HuH-7.5 (cell line): ENCODE measurements at regions not wholly inside any gene's neighbourhood (a gene's known extent, or its start where the extent isn't known, plus 50 kb on each side); places are given as distances from the start of the nearest gene placed in this dataset.
"Not testable (repeated sequence)": the region's sequence is repeated elsewhere in the genome, so short reads cannot be mapped to it uniquely, and the experiment has no call there.

ENCODE experiments used
- DNase-seq: peaks from one replicate; pipeline ENCODE4 v3.0.0; 2011; ENCODE audit warnings: low spot score

GRCh38 chr16:35574454-35575431 lies 2115.3 kb downstream of the TP53TG3F start:
- no peak for DNase-seq

- DNase-seq, result no peak
Observed at GRCh38 chr16:35575432-35575821, 2116.0 kb downstream of the TP53TG3F start.

GRCh38 chr16:35585411-35585810 lies 2126.0 kb downstream of the TP53TG3F start:
- no peak for DNase-seq

DNA sequence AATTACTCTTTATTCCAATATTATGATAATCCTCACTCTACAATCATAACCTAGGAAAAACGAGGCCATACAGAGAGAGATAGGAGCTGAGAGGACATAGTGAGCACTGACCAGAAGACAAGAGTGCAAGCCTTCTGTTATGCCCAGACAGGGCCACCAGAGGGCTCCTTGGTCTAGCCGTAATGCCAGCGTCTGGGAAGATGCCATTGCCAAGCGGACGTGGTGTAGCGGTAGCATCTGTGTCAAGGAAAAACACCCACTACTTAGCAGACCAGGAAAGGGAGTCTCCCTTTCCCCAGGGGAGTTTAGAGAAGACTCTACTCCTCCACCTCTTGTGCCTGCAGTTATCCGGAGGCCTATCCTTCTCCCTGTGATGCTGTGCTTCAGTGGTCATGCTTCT lies 2131.5 kb downstream of the TP53TG3F start:
- DNase-seq, result not testable (repeated sequence)

DNA sequence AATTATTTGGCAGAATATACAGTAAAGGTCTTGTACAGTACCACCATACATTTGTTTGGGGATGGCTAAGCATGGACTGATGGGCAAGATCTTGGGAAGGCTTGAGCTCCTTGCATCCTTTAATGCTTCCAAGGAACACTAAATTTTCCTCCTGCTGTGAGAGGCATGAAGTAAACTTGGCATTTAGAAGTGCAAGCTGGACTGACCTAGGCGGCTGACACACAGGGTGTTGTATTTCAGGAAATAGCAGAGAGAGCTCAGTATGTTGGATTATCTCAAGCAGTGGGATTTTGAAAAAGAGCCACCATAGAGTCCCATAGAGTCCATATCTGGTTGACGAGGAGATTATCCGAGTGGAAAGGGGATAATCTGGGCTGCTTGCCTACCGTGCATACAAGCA lies 2137.1 kb downstream of the TP53TG3F start:
- DNase-seq, result no peak

GRCh38 chr16:35598696-35599332 lies 2139.4 kb downstream of the TP53TG3F start:
- DNase-seq, result no peak

DNA sequence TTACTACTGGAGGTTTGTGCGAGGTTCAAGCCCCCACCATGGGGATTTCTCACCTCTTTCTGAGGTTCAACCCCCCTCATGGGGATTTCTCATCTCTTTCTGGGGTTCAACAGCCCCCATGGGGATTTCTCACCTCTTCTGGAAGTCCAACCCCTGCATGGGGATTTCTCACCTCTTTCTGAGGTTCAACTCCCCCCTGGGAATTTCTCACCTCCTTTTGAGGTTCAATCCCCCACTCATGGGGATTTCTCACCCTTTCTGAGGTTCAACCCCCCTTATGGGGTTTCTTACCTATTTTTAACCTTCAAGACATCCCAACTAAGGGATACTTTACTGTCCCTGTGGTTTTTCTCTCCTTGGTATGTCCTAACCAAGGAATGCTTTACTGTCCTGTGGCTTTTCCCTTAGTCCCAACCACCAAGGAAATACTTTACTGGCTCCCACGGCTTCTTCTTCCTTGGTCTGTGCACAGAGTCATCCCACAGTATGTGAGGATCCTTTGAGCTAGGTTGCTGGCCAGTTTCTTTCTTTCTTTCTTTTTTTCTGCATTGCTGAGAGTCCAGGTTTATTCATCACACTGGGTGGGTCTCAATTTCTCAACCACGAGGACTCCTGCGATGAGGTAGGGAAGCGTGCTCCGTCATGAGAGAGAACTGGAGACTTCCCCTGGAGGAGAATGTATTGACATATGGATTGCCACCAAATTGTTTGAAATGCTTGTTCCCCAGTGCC lies 2140.2 kb downstream of the TP53TG3F start:
- no peak for DNase-seq

- not testable (repeated sequence) for DNase-seq
Observed at GRCh38 chr16:35600161-35600555, 2140.7 kb downstream of the TP53TG3F start.

GRCh38 chr16:35602116-35602515 lies 2142.7 kb downstream of the TP53TG3F start:
- no peak for DNase-seq

DNA sequence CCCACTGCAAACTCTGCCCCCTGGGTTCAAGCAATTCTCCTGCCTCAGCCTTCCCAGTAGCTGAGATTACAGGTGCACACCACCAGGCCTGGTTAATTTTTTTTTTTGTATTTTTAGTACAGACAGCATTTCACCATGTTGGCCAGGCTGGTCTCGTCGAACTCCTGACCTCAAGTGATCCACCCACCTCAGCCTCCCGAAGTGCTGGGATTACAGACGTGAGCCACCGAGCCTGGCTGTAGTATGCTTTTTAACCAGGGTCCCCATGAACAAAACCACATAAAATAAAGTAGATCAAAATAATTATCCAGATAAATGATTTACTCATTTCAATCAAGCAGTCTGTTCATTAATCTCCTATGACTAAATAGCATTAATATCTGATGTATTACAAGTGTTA lies 2144.0 kb downstream of the TP53TG3F start:
- not testable (repeated sequence) for DNase-seq

DNA sequence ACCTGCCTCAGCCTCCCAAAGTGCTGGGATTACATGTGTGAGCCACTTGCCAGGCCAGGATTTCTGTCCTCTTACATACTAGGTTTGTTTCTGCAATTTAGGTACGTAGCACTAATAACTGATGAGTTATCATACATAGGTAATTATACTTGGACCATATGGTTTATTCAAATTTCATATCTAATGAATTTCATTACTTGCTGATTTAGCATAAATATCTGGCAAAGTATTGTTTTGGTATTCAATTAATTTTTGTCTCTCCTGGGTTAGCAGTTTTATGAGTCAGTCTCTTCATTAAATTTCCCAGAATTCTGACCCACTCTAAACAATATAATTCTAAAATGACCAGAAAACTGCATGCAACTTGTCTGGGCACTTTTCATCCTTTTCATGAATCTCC lies 2146.5 kb downstream of the TP53TG3F start:
- no peak for DNase-seq

GRCh38 chr16:35614883-35615282 lies 2155.5 kb downstream of the TP53TG3F start:
- not testable (repeated sequence) for DNase-seq

DNA sequence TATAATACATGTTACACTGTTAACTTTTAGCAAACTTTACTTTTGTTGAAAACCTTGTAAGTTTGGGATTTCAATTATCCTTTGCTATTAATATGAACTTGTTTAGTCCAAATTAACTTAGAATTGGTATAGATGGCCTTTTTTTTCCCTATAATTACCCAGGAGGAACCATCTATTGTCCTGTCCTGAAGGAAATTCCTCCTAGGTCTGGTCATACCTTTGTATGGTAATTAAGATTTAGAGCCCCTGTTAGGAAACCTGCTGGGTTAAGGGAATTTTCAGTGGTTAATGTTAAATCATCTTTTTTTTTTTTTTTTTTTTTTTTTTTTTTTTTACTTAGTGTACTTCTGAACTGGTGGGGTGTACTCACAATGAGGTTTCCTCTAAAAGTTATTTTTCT lies 2159.8 kb downstream of the TP53TG3F start:
- not testable (repeated sequence) for DNase-seq

- DNase-seq, result no peak
Observed at GRCh38 chr16:35626041-35626440, 2166.6 kb downstream of the TP53TG3F start.

- no peak for DNase-seq
Observed at GRCh38 chr16:35628976-35629375, 2169.6 kb downstream of the TP53TG3F start.

DNA sequence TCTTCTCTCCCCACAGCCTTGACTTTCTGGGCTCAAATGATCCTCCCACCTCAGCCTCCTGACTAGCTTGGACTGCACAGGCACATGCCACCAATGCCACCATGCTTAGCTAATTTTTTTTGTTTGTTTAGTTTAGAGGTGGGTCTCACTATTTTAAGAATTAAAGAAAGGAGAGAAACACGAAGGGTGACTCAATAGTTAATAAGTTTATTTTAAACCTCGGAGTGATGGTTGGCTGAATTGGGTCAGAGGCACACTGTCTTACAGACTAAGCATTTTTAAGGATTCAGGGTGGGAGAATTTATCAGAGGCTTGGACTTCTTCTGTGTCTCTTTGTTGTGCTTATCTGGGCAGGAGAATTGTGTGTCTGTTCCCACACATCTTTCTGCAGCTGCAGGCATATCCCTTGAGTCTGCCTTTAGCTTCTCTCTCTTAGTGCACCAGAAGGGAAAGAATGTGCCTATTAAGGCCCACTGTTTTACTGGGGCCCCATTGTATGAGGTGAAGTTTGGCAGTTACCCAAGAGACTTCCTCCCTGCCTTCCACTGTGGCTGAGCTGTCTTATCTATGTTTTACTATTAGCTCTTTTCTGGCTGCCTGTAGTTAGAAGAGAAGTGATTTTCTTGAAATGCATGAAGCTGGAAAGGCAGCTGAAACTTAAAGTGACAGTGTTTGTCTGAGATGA lies 2172.0 kb downstream of the TP53TG3F start:
- DNase-seq, result no peak

- DNase-seq, result no peak
Observed at GRCh38 chr16:35636480-35637230, 2177.2 kb downstream of the TP53TG3F start.

- DNase-seq, result no peak
Observed at GRCh38 chr16:35637683-35638082, 2178.3 kb downstream of the TP53TG3F start.

DNA sequence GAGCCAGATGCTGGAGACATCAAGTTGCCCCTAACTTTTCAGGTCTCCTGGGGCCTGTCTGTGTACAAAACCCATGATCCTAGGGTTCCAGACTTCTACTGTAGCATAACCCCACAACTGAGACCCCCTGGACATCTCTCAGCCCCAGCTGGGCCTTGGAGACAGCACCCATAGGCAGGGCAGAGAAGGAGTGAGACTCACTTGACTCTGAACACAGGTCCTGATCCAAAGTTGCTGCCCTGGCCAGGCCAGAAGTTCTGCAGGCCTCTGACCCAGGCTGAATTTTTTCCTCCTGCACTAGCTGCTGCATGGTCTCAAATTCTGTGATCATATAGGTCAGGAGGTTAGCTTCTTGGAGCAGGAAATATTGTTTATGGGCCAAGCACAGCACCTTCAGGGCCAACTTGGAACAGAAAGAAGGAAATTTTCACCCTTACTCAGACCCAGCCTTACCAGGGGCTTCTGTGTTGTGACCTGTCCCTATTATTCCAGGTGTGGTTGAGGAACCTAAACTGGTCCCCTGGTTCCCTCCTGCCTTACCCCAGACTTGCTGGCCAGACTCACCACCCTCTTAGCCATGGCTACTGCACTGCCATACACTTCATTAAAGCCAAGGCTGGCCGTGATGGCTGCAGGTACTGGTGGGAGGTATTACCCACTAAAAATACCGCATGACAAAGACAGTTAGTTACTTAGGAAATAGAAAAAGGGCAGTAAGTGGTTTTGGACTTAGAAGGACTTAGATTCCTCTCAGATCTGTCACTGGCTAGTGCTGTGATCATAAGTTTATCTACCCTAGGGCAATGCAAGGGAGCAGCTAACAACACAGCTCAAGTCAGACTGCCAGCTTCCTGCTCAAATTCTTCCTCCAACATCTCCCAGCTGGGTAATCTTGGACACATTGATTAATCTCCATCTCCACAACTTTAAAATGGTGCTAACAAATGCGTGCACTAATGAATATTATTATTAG lies 2180.1 kb downstream of the TP53TG3F start:
- no peak for DNase-seq

GRCh38 chr16:35642322-35642835 lies 2183.0 kb downstream of the TP53TG3F start:
- no peak for DNase-seq
